GM18870 (cell line): ENCODE measurements at regions not wholly inside any gene's neighbourhood (a gene's known extent, or its start where the extent isn't known, plus 50 kb on each side); places are given as distances from the start of the nearest gene placed in this dataset.
"Not testable (repeated sequence)": the region's sequence is repeated elsewhere in the genome, so short reads cannot be mapped to it uniquely, and the experiment has no call there.

Source experiments
- ATAC-seq: cut with Tn5 transposase; IDR thresholded peaks from one replicate; pipeline ENCODE4 v1.9.1; 2021; ENCODE audit warnings: moderate library complexity; ENCODE audit not compliant: unreplicated experiment

DNA sequence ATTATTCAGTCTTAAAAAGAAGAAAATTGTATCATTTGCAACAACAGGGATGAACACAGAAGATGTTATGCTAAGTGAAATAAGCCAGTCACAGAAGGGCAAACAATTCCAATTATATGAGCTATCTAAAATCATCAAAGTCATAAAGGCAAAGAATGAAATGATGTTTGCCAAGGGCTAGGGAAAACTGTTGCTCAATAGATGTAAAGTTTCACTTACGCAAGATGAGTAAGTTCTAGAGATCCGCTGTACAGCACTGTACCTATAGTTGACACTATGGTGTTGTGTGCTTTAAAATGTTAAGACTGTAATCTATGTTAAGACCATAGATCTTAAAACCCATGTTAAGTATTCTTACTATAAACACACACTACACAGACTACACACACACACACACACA lies 904.6 kb upstream of the LRRN3 start:
- ATAC-seq, result no peak

- no peak for ATAC-seq
Measured at GRCh38 chr7:110187877-110188554, 902.9 kb upstream of the LRRN3 start.

- ATAC-seq, result no peak
Measured at GRCh38 chr7:110204527-110204926, 886.4 kb upstream of the LRRN3 start.

GRCh38 chr7:110205899-110206298 lies 885.0 kb upstream of the LRRN3 start:
- no peak for ATAC-seq

DNA sequence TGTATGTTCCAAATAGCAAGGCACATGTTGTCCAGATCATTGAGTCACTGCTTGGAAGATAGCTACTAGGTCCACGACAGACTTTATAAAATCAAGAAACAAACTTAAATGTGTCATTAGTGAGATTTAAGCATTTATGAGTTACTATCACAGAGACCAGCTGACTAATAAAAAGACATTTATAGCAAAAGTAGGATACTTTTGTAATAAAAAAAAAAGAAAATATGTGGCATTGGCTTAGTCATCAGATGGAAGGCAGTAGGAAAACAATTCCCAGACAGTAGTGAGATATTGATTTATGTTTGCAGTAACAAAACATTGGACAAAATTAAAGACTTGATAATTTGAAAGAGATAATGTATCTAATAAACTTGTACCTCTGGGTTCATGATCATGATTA lies 881.0 kb upstream of the LRRN3 start:
- ATAC-seq, result no peak

- ATAC-seq, result no peak
Measured at GRCh38 chr7:110210941-110211608, 879.9 kb upstream of the LRRN3 start.

DNA sequence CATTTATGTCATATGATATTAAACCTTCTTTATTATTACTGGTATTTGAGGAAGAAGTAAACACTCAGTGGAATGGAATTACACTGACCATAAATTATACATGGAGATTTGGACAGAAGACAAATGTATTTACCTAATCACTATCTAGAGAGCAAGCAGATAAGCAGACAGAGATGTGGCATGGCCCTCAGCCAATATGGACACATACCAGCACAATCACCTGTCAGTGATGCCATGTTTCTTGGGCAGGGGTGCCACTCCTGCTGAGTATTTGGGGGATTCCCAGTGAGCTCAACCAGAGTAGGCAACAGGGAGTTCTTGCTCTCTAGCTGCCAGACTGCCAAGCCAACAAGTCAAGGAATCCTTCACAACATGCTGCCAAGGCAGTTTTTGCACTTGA lies 866.3 kb upstream of the LRRN3 start:
- no peak for ATAC-seq

- no peak for ATAC-seq
Measured at GRCh38 chr7:110246118-110246517, 844.8 kb upstream of the LRRN3 start.

- ATAC-seq, result no peak
Measured at GRCh38 chr7:110253093-110253492, 837.8 kb upstream of the LRRN3 start.

DNA sequence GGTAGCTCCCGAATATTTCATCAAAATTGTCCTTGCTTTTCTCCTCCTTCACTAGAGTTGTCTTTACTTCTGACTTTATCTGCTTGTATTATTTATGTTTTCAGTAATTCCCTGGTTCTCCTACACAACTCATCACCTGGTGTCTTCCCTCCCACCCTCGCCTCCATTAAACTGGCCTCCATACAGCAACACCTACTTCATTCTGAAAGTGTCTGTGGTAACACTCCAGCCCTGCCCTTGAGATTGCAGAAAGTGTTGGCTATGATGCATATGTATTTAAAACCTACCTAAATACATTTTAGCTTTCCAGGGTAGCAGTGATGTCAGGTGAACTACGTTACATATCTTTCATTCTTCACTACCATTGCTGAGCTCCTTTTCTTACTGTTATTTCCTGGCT lies 833.3 kb upstream of the LRRN3 start:
- ATAC-seq, result no peak

- ATAC-seq, result no peak
Measured at GRCh38 chr7:110262251-110262650, 828.7 kb upstream of the LRRN3 start.

DNA sequence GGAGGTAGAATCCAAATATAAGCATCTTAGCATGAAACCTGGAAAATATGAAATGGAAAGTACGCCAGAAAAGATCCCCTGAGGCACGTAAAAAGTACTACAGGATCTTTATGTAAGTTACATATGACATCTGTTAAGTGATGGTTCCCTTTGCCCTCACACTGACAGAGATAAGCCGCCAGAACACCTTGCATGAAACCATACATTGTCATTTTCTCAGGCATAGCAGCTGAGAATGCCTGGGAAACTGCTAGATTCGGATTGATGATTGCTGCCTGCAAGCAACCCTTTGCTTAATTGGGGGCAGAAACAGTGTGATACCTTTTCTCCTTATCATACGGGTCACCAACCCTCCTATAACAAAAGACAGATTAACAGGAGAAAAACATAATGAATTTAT lies 826.6 kb upstream of the LRRN3 start:
- no peak for ATAC-seq

- no peak for ATAC-seq
Measured at GRCh38 chr7:110281362-110281761, 809.6 kb upstream of the LRRN3 start.

- ATAC-seq, result no peak
Measured at GRCh38 chr7:110283056-110283455, 807.9 kb upstream of the LRRN3 start.

DNA sequence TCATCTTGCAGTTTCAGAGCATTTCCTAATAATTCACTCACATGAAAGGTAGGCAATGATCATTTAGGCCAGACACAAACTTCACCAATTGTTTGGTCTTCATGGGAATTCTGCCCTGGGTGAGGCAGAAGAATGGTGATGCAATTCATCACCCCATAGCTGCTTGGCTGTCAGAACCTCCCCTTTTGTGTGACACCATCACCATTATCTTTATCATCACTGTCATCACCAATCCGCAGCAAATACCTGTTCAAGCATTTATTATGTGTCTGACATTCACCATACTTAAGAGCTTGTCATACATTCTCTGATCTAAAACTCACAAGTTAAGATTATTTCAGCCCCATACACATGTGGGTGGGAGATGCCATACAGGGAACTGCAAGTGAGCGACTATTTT lies 799.5 kb upstream of the LRRN3 start:
- no peak for ATAC-seq

DNA sequence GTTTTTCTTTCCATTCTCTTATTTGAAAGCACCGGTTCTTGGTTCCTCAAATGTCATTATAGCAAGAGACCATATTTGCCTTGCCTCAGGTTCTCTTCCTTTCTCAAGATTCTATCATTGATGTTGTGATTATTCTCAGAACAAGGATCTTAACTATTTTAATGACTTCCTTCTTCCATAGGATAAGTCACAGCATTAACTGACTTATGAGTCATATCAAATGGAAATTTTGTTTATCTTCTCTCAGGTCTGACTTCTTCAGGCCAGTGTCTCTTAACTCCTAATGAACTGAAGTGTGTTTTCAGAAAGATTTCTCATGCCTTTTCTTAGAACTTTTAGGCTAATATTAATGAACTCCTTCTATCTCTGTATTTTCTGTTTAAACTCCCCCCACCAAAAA lies 794.6 kb upstream of the LRRN3 start:
- no peak for ATAC-seq

DNA sequence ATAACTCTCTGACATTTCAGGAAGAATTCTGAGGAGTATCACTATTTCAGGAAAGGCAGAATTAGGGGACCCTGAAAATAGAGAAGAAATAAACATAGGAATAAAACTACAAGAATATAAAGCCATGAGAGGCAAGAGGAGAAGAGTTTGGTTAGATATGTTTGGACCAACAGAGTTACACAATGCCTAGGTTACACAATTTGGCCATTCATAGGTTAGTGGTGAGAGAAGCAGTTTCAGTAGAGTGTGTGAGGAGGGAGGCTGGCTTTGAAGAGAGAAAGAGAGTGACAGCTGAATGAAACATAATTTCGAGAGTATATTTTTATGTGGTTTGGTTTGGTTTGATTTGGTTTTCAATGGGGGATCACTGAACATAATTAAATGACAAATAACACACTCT lies 783.2 kb upstream of the LRRN3 start:
- no peak for ATAC-seq

GRCh38 chr7:110308791-110309190 lies 782.1 kb upstream of the LRRN3 start:
- no peak for ATAC-seq

DNA sequence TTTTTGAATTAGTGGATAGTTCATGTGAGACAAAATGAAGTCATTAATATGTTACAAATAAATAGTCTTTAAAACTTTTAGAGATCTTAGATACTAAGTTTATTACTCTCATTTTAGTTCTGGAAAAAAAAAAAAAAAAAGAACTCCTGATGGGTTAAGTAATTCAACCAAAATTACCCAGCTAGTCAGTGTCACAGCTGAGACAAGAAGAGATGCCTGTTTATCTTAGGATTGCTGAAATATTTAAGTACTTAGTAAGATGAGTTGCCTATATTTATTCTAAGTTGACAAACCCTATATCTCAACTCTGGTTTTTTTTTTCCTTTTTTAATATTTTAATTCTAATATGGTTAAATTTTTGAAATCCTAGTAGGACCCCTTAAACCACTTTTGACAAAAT lies 781.0 kb upstream of the LRRN3 start:
- ATAC-seq, result no peak

- no peak for ATAC-seq
Measured at GRCh38 chr7:110311556-110311955, 779.4 kb upstream of the LRRN3 start.

DNA sequence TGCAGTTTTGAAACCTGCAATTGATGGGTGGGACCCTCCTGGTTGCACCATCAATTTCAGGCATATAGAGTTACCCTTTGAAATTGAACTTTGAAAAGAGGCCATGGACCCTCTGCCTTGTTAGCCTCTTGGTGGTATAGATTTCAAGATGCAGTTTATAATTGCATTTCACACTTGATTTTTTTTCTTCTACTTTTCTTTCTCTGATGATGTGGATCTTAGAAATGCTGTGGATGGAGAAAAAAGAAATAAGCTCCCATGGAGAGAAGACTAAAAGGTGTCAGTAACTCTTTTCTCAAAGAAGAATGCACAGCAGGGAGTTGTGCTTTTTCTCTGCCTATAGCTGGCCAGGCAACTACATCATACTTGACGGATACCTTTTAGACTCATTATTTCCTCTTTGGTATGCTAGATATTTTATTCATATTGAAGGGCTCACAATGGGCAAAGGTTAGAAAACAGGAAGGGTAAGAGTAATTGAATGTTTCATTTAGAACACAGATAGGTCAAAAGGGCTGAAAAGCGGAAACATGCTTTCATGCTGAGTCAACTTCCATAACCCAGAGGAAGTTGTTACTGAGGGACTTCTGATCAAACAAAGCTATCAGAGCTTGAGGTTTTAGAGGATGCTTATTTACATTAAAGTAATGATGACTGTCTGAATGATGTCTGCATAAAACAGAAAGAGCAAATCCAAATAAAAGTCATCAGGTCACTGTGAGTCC lies 773.2 kb upstream of the LRRN3 start:
- ATAC-seq, result no peak

GRCh38 chr7:110320285-110320684 lies 770.6 kb upstream of the LRRN3 start:
- ATAC-seq, result not testable (repeated sequence)
